SK-N-SH (cell line): ENCODE measurements at regions not wholly inside any gene's neighbourhood (a gene's known extent, or its start where the extent isn't known, plus 50 kb on each side); places are given as distances from the start of the nearest gene placed in this dataset.

Source experiments
- CTCF ChIA-PET: fragments of 300-600, 350-600 bp; formaldehyde crosslinking; extraction: SDS; loops from one replicate; lab custom pipeline; 2021; lab: Yijun Ruan, JAX
- POLR2A ChIA-PET: fragments of 350-600 bp; sonication (Branson Sonifier 250); formaldehyde crosslinking; extraction: SDS; loops from one replicate; lab custom pipeline; 2020; ENCODE audit warnings: antibody characterized with exemption, inconsistent platforms; lab: Yijun Ruan, JAX
- DNase-seq: peaks from one replicate; pipeline ENCODE4 v3.0.0; 2012
- H2AFZ ChIP-seq: fragments of 200-600 bp; sonication (generic); 2 replicates; pipeline ENCODE4 v1.8.1; 2016; ENCODE audit warnings: antibody characterized with exemption, mild to moderate bottlenecking, low read depth
- H3F3A ChIP-seq: fragments of 200-600 bp; sonication (generic); replicated peaks from 2 replicates; pipeline ENCODE3; 2016; ENCODE audit warnings: antibody characterized with exemption, mild to moderate bottlenecking; ENCODE audit not compliant: insufficient read depth
- H3K27ac ChIP-seq, 2 experiments: fragments of 200-500 bp in 1 of 2; fragments of 200-600 bp in 1 of 2; sonication (Bioruptor generic) in 1 of 2; sonication (generic), shearing (Covaris generic) in 1 of 2; 2 replicates each; pipeline versions ENCODE4 v1.5.1 to v1.6.1; 2014 to 2016; ENCODE audit warnings: low read depth in 2 of 2, inconsistent platforms in 1 of 2, low read length in 1 of 2, mild to moderate bottlenecking in 1 of 2, mixed read lengths in 1 of 2
- H3K27me3 ChIP-seq: fragments of 200-600 bp; sonication (generic), shearing (Covaris generic); 2 replicates; pipeline ENCODE4 v1.6.1; 2016; ENCODE audit warnings: mixed run types; ENCODE audit not compliant: insufficient read depth
- H3K36me3 ChIP-seq, 2 experiments: fragments of 200-500 bp in 1 of 2; fragments of 200-600 bp in 1 of 2; sonication (Bioruptor generic) in 1 of 2; sonication (generic) in 1 of 2; replicated peaks in 1 of 2; 2 replicates each; pipeline versions ENCODE3 to v1.5.1; 2014 to 2016; ENCODE audit warnings: low read length in 1 of 2, mild to moderate bottlenecking in 1 of 2; ENCODE audit not compliant: insufficient read depth in 2 of 2, control insufficient read depth in 1 of 2
- H3K4me1 ChIP-seq, 2 experiments: fragments of 200-500 bp in 1 of 2; fragments of 200-600 bp in 1 of 2; sonication (Bioruptor generic) in 1 of 2; sonication (generic), shearing (Covaris generic) in 1 of 2; 2 replicates each; pipeline versions ENCODE4 v1.5.1 to v1.6.1; 2014 to 2016; ENCODE audit warnings: low read depth in 1 of 2, low read length in 1 of 2, mixed run types in 1 of 2; ENCODE audit not compliant: insufficient read depth in 2 of 2, control insufficient read depth in 1 of 2
- H3K4me2 ChIP-seq: fragments of 200-600 bp; sonication (generic), shearing (Covaris generic); 2 replicates; pipeline ENCODE4 v1.6.1; 2017; ENCODE audit warnings: mixed run types
- H3K4me3 ChIP-seq, 2 experiments: fragments of 200-500 bp in 1 of 2; fragments of 200-600 bp in 1 of 2; sonication (Bioruptor generic) in 1 of 2; sonication (generic), shearing (Covaris generic) in 1 of 2; 2 replicates each; pipeline versions ENCODE4 v1.5.1 to v1.8.1; 2014 to 2016; ENCODE audit warnings: low read depth in 2 of 2, inconsistent platforms in 1 of 2, low read length in 1 of 2, mild to moderate bottlenecking in 1 of 2, mixed read lengths in 1 of 2, moderate library complexity in 1 of 2
- H3K79me2 ChIP-seq: fragments of 200-600 bp; sonication (generic); 2 replicates; pipeline ENCODE4 v1.8.1; 2017; ENCODE audit warnings: mild to moderate bottlenecking; ENCODE audit not compliant: insufficient read depth
- H3K9ac ChIP-seq: fragments of 200-600 bp; sonication (generic); 2 replicates; pipeline ENCODE4 v1.6.1; 2017; ENCODE audit warnings: mixed run types
- H3K9me2 ChIP-seq: fragments of 200-600 bp; sonication (generic); 2 replicates; pipeline ENCODE4 v1.6.1; 2017; ENCODE audit warnings: mixed run types
- H3K9me3 ChIP-seq: fragments of 200-600 bp; sonication (generic); 2 replicates; pipeline ENCODE4 v1.6.1; 2017; ENCODE audit warnings: mixed run types, mild to moderate bottlenecking, moderate library complexity
- H4K20me1 ChIP-seq: fragments of 200-600 bp; sonication (generic); 2 replicates; pipeline ENCODE4 v1.6.1; 2017; ENCODE audit warnings: mild to moderate bottlenecking, mixed run types; ENCODE audit not compliant: insufficient read depth
- ELF1 ChIP-seq: IDR thresholded peaks from 2 replicates; pipeline ENCODE4 v1.4.0; 2012
- EP300 ChIP-seq, 2 experiments: IDR thresholded peaks; 2 replicates each; pipeline versions ENCODE4 v1.4.0 to v1.6.1; 2012; ENCODE audit warnings: borderline replicate concordance in 1 of 2, low read depth in 1 of 2, low read length in 1 of 2
- EZH2phosphoT487 ChIP-seq: fragments of 200-600 bp; sonication (generic); IDR thresholded peaks from 2 replicates; pipeline ENCODE4 v1.6.1; 2017; ENCODE audit warnings: low read depth, mixed run types, mild to moderate bottlenecking, antibody characterized with exemption, moderate library complexity, borderline replicate concordance
- GABPA ChIP-seq: IDR thresholded peaks from 2 replicates; pipeline ENCODE4 v1.4.0; 2012; ENCODE audit warnings: low read depth, mild to moderate bottlenecking
- GATA2 ChIP-seq: sonication (generic); formaldehyde crosslinking; IDR thresholded peaks from 2 replicates; pipeline ENCODE4 v1.5.0; 2020; ENCODE audit warnings: mild to moderate bottlenecking, missing genetic modification reagents
- IRF3 ChIP-seq: fragments of 150-350 bp; IDR thresholded peaks from 2 replicates; pipeline ENCODE4 v1.6.1; 2016; ENCODE audit warnings: mild to moderate bottlenecking, low read depth, low read length
- JUND ChIP-seq: IDR thresholded peaks from 2 replicates; pipeline ENCODE4 v1.4.0; 2012
- MXI1 ChIP-seq: IDR thresholded peaks from 2 replicates; pipeline ENCODE4 v1.6.1; 2012; ENCODE audit warnings: mild to moderate bottlenecking, low read depth, low read length, improper control_type of control experiment
- NRF1 ChIP-seq: IDR thresholded peaks from 2 replicates; pipeline ENCODE4 v1.6.1; 2012; ENCODE audit warnings: low read depth, mild to moderate bottlenecking, low read length
- POLR2AphosphoS5 ChIP-seq: IDR thresholded peaks from 2 replicates; pipeline ENCODE4 v1.6.1; 2012; ENCODE audit warnings: low read depth, low read length
- RCOR1 ChIP-seq: fragments of 150-350 bp; IDR thresholded peaks from 2 replicates; pipeline ENCODE4 v1.6.1; 2017; ENCODE audit warnings: antibody characterized with exemption, low read length
- RXRA ChIP-seq: IDR thresholded peaks from 2 replicates; pipeline ENCODE4 v1.4.0; 2012; ENCODE audit warnings: low read depth, mild to moderate bottlenecking, borderline replicate concordance
- SIN3A ChIP-seq: IDR thresholded peaks from 2 replicates; pipeline ENCODE4 v1.6.1; 2012; ENCODE audit warnings: low read depth, mild to moderate bottlenecking, low read length, moderate library complexity, borderline replicate concordance
- TAF1 ChIP-seq: IDR thresholded peaks from 2 replicates; pipeline ENCODE4 v1.6.1; 2012; ENCODE audit warnings: low read depth, mild to moderate bottlenecking, low read length, moderate library complexity, borderline replicate concordance
- USF2 ChIP-seq: fragments of 150-350 bp; IDR thresholded peaks from 2 replicates; pipeline ENCODE4 v1.6.1; 2017; ENCODE audit warnings: antibody characterized with exemption, low read length, low read depth, borderline replicate concordance
- ZBTB33 ChIP-seq: IDR thresholded peaks from 2 replicates; pipeline ENCODE4 v1.4.0; 2012; ENCODE audit warnings: low read depth, borderline replicate concordance
- WGBS: methylation state at CpG from one replicate; pipeline ENCODE4 v1.1.6; 2017; ENCODE audit warnings: low lambda C conversion rate; 5-methylcytosine and 5-hydroxymethylcytosine counted together

- no peak for DNase-seq
- Histone ChIP-seq H3K4me3 (no peak overlapping the region), H3K79me2 (no peaks in the 10 kb centered on the region), H2AFZ (no peak overlapping the region), H3K4me2 (no peak overlapping the region), H3F3A (no peaks in the 10 kb centered on the region), H3K9me3 (no peaks in the 10 kb centered on the region), H3K9me2 (no peaks in the 10 kb centered on the region)
- CTCF ChIA-PET: no interaction called here
- TF ChIP-seq USF2: no peak
- TF ChIP-seq, all 33 proteins: peak for 0
- no peak overlapping the region for H3K27ac ChIP-seq
- H4K20me1 ChIP-seq: no peaks in the 10 kb centered on the region
- no peaks in the 10 kb centered on the region for H3K4me1 ChIP-seq
- no peaks in the 10 kb centered on the region for H3K27me3 ChIP-seq
- no peaks in the 10 kb centered on the region for H3K36me3 ChIP-seq
- POLR2A ChIA-PET: no interaction called here
- 22% methylated on average over 2 of the region's 2 CpGs for WGBS
- no peak overlapping the region for H3K9ac ChIP-seq
Measured at GRCh38 chr18:64699081-64699480, 550.2 kb upstream of the LINC00305 start.

GRCh38 chr18:64695851-64696553, 547.1 kb upstream of the LINC00305 start:
- H3K9ac ChIP-seq: no peak overlapping the region
- no peak for DNase-seq
- no peaks in the 10 kb centered on the region for H3K9me3 ChIP-seq
- no peaks in the 10 kb centered on the region for H3K4me1 ChIP-seq
- TF ChIP-seq NRF1 (no peak), RCOR1 (no peak), GABPA (no peak), JUND (no peak), MXI1 (no peak), ELF1 (no peak), ZBTB33 (no peak), GATA2 (CRISPR knock-in tag) (no peak)
- H3K4me3 ChIP-seq: no peak overlapping the region
- no peak overlapping the region for H3K4me2 ChIP-seq
- no peaks in the 10 kb centered on the region for H3K27me3 ChIP-seq
- H3F3A ChIP-seq: no peaks in the 10 kb centered on the region
- no peaks in the 10 kb centered on the region for H3K9me2 ChIP-seq
- WGBS: 30% methylated on average over 9 of the region's 9 CpGs
- no peaks in the 10 kb centered on the region for H3K79me2 ChIP-seq
- no peaks in the 10 kb centered on the region for H4K20me1 ChIP-seq
- no peaks in the 10 kb centered on the region for H3K36me3 ChIP-seq
- POLR2A ChIA-PET: no interaction called here
- no peak overlapping the region for H3K27ac ChIP-seq
- CTCF ChIA-PET: no interaction called here
- no peak overlapping the region for H2AFZ ChIP-seq

- no peaks in the 10 kb centered on the region for H3F3A ChIP-seq
- no peak overlapping the region for H3K27ac ChIP-seq
- no peaks in the 10 kb centered on the region for H3K27me3 ChIP-seq
- H3K9ac ChIP-seq: no peak overlapping the region
- H3K4me3 ChIP-seq: no peak overlapping the region
- H3K9me3 ChIP-seq: no peaks in the 10 kb centered on the region
- H4K20me1 ChIP-seq: no peaks in the 10 kb centered on the region
- DNase-seq: no peak
- ChIA-PET CTCF (interaction anchor here (1.2 kb wide), 1 partner anchor 14 kb away, joined by 3 read pairs; no protein-coding TSS in a partner anchor), POLR2A (no interaction called here)
- no peak overlapping the region for H2AFZ ChIP-seq
- H3K4me1 ChIP-seq: no peaks in the 10 kb centered on the region
- H3K4me2 ChIP-seq: no peak overlapping the region
- no peaks in the 10 kb centered on the region for H3K9me2 ChIP-seq
- H3K79me2 ChIP-seq: no peaks in the 10 kb centered on the region
- 42% methylated on average over 4 of the region's 4 CpGs for WGBS
- H3K36me3 ChIP-seq: no peaks in the 10 kb centered on the region
- TF ChIP-seq USF2 (no peak), POLR2AphosphoS5 (no peak), RXRA (no peak), GABPA (no peak), SIN3A (no peak), ELF1 (no peak), RCOR1 (no peak), TAF1 (no peak), JUND (no peak), GATA2 (CRISPR knock-in tag) (no peak), EP300 (IDR thresholded peaks at IDR 0.05; ENCODE audit: borderline replicate concordance in 1 of 2, low read depth in 1 of 2, low read length in 1 of 2) (no peak), EZH2phosphoT487 (no peak), IRF3 (no peak)
Measured at GRCh38 chr18:64693766-64694165, 544.9 kb upstream of the LINC00305 start.
